Activated T-cell treated with anti-CD3 and anti-CD28 coated beads, Interleukin-2, amount 50 U/mL, for 72 hours (primary cell): ENCODE measurements at regions not wholly inside any gene's neighbourhood (a gene's known extent, or its start where the extent isn't known, plus 50 kb on each side); places are given as distances from the start of the nearest gene placed in this dataset.

Experiments
- ATAC-seq, 2 donors: fragments of 150-1000 bp; cut with Tn5 transposase; replicated peaks in 1 of 2; 2 replicates each; pipeline ENCODE4 v1.10.0; 2021; ENCODE audit warnings: moderate library complexity in 2 of 2, mild to moderate bottlenecking in 1 of 2
- DNase-seq, 2 donors: peaks; one replicate each; pipeline ENCODE4 v3.0.0; 2021 to 2022; ENCODE audit warnings: mixed read lengths in 1 of 2
- H3K27ac Mint-ChIP-seq: one replicate; pipeline ENCODE4 v1.8.0; 2022; ENCODE audit warnings: mild to moderate bottlenecking, moderate library complexity, mixed read lengths
- H3K27me3 Mint-ChIP-seq: one replicate; pipeline ENCODE4 v1.8.0; 2022; ENCODE audit warnings: low read depth, mixed read lengths
- H3K36me3 Mint-ChIP-seq, 2 donors: one replicate each; pipeline ENCODE4 v1.8.0; 2022; ENCODE audit warnings: mixed read lengths in 2 of 2, mild to moderate bottlenecking in 1 of 2; ENCODE audit not compliant: insufficient read depth in 2 of 2
- H3K4me1 Mint-ChIP-seq: one replicate; pipeline ENCODE4 v1.8.0; 2022; ENCODE audit warnings: low read depth, mixed read lengths
- H3K4me3 Mint-ChIP-seq, 2 donors: one replicate each; pipeline ENCODE4 v1.8.0; 2022; ENCODE audit warnings: mild to moderate bottlenecking in 2 of 2, mixed read lengths in 2 of 2, moderate library complexity in 2 of 2
- H3K9me3 Mint-ChIP-seq, 2 donors: one replicate each; pipeline ENCODE4 v1.8.0; 2022; ENCODE audit warnings: mixed read lengths in 2 of 2

DNA sequence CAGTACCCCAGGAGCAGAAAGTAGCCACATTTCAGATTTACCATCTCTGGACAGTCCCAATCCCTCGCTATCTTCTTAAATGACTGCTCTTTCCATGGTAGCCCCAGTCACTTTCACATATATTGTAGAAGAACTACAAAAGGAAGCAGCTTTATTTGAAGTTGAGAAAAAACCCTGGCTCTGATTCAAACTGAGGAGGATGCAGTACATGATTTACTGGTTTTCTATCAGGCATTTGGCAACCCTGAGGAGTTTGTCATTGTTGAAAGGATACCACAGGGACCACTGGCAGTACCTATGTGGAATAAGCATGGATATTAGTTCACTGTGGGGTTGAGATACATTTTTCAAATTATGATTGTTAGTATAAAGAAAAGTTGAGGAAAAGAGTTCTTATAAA lies 640.9 kb upstream of the SETBP1 start:
- no peaks in the 10 kb centered on the region for H3K4me1 Mint-ChIP-seq
- peaks cover 0 to 3% of the 10 kb centered on the region in 2 donors for H3K9me3 Mint-ChIP-seq
- H3K4me3 Mint-ChIP-seq: no peak overlapping the region
- no peaks in the 10 kb centered on the region for H3K36me3 Mint-ChIP-seq
- no peak overlapping the region for H3K27ac Mint-ChIP-seq
- H3K27me3 Mint-ChIP-seq: no peaks in the 10 kb centered on the region
- DNase-seq (no peak), ATAC-seq (no peak)

GRCh38 chr18:44041553-44041952 lies 639.1 kb upstream of the SETBP1 start:
- DNase-seq (no peak), ATAC-seq (no peak)
- no peak overlapping the region for H3K27ac Mint-ChIP-seq
- no peaks in the 10 kb centered on the region for H3K36me3 Mint-ChIP-seq
- no peaks in the 10 kb centered on the region for H3K27me3 Mint-ChIP-seq
- no peaks in the 10 kb centered on the region for H3K4me1 Mint-ChIP-seq
- H3K9me3 Mint-ChIP-seq: peaks cover 0 to 3% of the 10 kb centered on the region in 2 donors
- no peak overlapping the region for H3K4me3 Mint-ChIP-seq

DNA sequence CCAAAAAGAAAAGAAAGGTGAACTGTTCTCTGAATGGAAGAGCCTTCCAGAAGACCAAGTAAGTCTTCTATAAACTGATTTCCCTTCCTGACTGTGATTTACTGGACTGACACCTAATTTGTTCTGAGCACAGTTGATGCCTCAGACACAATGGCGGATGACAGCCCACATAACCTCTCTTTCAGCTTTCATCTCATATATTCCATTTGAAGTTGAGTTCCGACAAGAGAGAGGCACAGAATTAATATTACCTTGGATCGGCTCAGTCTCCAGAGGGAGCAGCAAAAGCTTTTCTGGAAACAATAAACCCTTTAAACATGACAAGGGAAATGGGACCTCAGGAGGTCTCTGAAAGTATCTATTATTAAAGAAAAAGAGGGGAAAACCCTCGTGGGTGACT lies 638.7 kb upstream of the SETBP1 start:
- DNase-seq (no peak), ATAC-seq (no peak)

GRCh38 chr18:44046376-44046975 lies 634.2 kb upstream of the SETBP1 start:
- no peak for DNase-seq
- H3K27ac Mint-ChIP-seq: no peak overlapping the region
- no peaks in the 10 kb centered on the region for H3K4me1 Mint-ChIP-seq
- ATAC-seq: no peak
- H3K4me3 Mint-ChIP-seq: no peak overlapping the region
- H3K27me3 Mint-ChIP-seq: no peaks in the 10 kb centered on the region
- peaks cover 0 to 2% of the 10 kb centered on the region in 2 donors for H3K9me3 Mint-ChIP-seq
- no peaks in the 10 kb centered on the region for H3K36me3 Mint-ChIP-seq

More for the DNA sequence above, 638.7 kb upstream of the SETBP1 start:
- no peaks in the 10 kb centered on the region for H3K36me3 Mint-ChIP-seq
- no peaks in the 10 kb centered on the region for H3K27me3 Mint-ChIP-seq
- peaks cover 0 to 3% of the 10 kb centered on the region in 2 donors for H3K9me3 Mint-ChIP-seq
- H3K4me1 Mint-ChIP-seq: no peaks in the 10 kb centered on the region
- H3K27ac Mint-ChIP-seq: no peak overlapping the region
- H3K4me3 Mint-ChIP-seq: no peak overlapping the region

- no peaks in the 10 kb centered on the region for H3K4me1 Mint-ChIP-seq
- H3K27me3 Mint-ChIP-seq: no peaks in the 10 kb centered on the region
- no peaks in the 10 kb centered on the region for H3K36me3 Mint-ChIP-seq
- DNase-seq: no peak
- ATAC-seq: no peak
- no peak overlapping the region for H3K4me3 Mint-ChIP-seq
- no peaks in the 10 kb centered on the region for H3K9me3 Mint-ChIP-seq
- H3K27ac Mint-ChIP-seq: no peak overlapping the region
Observed at GRCh38 chr18:44047585-44047984, 633.1 kb upstream of the SETBP1 start.

GRCh38 chr18:44048435-44048834 lies 632.3 kb upstream of the SETBP1 start:
- ATAC-seq: no peak
- H3K27ac Mint-ChIP-seq: no peak overlapping the region

DNA sequence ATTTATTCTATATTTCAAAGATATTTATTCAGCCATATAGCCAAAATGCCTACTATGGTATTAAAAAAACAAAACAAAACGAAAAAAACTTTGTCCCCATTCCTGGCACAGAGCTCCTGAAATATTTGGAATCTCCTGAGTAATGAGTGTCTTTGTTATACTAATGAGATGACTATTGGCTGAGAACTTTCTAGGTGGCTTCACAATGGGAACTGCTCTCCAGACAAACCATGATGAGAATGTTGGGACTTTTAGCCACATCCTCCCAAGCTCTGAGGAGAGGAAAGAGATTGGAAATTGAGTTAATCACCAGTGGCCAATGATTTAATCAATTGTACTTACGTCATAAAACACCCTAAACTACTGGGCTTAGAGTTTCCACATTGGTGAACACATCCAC lies 631.8 kb upstream of the SETBP1 start:
- ATAC-seq: no peak
- Mint-ChIP-seq H3K9me3 (no peaks in the 10 kb centered on the region), H3K36me3 (no peaks in the 10 kb centered on the region), H3K27ac (no peak overlapping the region), H3K4me1 (no peaks in the 10 kb centered on the region), H3K4me3 (no peak overlapping the region), H3K27me3 (no peaks in the 10 kb centered on the region)
- no peak for DNase-seq

More at GRCh38 chr18:44048435-44048834, 632.3 kb upstream of the SETBP1 start:
- Mint-ChIP-seq H3K9me3 (no peaks in the 10 kb centered on the region), H3K36me3 (no peaks in the 10 kb centered on the region), H3K4me3 (no peak overlapping the region), H3K27me3 (no peaks in the 10 kb centered on the region), H3K4me1 (no peaks in the 10 kb centered on the region)
- DNase-seq: no peak

DNA sequence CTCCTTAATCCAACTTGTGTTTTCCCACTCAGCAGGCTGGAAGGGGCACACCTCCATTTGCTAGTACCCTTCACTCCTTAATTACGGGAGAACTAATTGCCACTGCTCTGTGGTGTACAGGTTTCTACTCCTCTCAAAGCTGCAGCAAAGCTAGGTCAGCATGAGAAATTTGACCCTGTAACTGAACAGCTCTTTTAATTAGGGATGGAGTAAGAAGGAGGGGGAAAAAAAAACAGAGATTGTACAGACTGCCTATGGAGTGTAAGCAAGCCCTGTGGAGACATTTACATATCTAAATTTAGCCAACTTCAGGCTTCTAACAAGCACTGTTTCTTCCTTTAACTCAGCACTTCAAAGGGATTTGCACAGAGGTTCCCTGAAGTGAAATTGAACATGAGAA lies 629.7 kb upstream of the SETBP1 start:
- H3K4me1 Mint-ChIP-seq: no peaks in the 10 kb centered on the region
- DNase-seq: no peak
- no peaks in the 10 kb centered on the region for H3K36me3 Mint-ChIP-seq
- no peaks in the 10 kb centered on the region for H3K27me3 Mint-ChIP-seq
- H3K4me3 Mint-ChIP-seq: no peak overlapping the region
- no peak overlapping the region for H3K27ac Mint-ChIP-seq
- no peaks in the 10 kb centered on the region for H3K9me3 Mint-ChIP-seq
- no peak for ATAC-seq

DNA sequence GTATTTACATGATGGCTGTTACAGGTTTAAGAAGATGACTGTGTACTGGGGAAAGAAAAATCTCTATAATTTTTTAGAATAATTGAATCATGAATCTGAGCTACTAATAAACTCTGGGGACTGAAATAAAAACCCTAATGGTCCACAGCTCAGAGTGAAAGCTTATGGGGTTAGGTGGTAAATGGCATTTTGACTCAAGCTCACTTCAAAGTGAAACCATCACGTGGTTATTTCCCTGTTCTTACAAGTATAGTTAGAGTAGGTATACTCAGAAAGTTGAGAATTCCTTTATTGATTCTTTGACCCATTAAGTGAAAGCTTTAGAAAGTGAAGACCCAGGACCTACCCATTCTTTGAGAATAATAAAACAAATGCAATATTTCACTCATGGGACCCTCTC lies 626.2 kb upstream of the SETBP1 start:
- Mint-ChIP-seq H3K4me1 (no peaks in the 10 kb centered on the region), H3K9me3 (peaks cover 0 to 1% of the 10 kb centered on the region in 2 donors), H3K27me3 (no peaks in the 10 kb centered on the region), H3K4me3 (no peak overlapping the region), H3K36me3 (no peaks in the 10 kb centered on the region), H3K27ac (no peak overlapping the region)
- ATAC-seq: no peak
- DNase-seq: no peak

GRCh38 chr18:44060197-44060596 lies 620.5 kb upstream of the SETBP1 start:
- Mint-ChIP-seq H3K27ac (no peak overlapping the region), H3K4me3 (no peak overlapping the region), H3K4me1 (no peaks in the 10 kb centered on the region), H3K9me3 (peaks cover 0 to 1% of the 10 kb centered on the region in 2 donors), H3K36me3 (no peaks in the 10 kb centered on the region), H3K27me3 (no peaks in the 10 kb centered on the region)
- no peak for DNase-seq
- no peak for ATAC-seq

GRCh38 chr18:44061438-44061837 lies 619.2 kb upstream of the SETBP1 start:
- Mint-ChIP-seq H3K4me3 (no peak overlapping the region), H3K4me1 (no peaks in the 10 kb centered on the region), H3K9me3 (peaks cover 0 to 1% of the 10 kb centered on the region in 2 donors), H3K27ac (no peak overlapping the region), H3K27me3 (no peaks in the 10 kb centered on the region), H3K36me3 (no peaks in the 10 kb centered on the region)
- DNase-seq (no peak), ATAC-seq (no peak)

DNA sequence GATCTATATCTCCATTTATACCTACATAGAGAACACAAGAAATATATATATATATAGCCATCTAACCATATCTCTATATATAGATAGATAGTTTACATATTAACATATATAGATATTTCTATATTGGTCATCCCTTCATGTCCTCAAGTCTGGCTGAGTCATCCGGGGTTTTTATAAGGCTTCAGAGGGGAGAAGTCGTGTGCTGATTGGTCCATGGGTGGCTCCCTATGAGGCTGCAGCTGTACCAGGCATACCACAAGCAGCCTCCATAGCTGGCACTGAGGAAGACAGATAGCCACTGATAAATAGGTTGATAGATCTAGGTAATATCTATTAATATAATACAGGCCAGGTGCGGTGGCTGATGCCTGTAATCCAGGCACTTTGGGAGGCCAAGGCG lies 618.3 kb upstream of the SETBP1 start:
- no peaks in the 10 kb centered on the region for H3K4me1 Mint-ChIP-seq
- H3K27ac Mint-ChIP-seq: no peak overlapping the region
- ATAC-seq (no peak), DNase-seq (no peak)
- H3K36me3 Mint-ChIP-seq: no peaks in the 10 kb centered on the region
- H3K27me3 Mint-ChIP-seq: no peaks in the 10 kb centered on the region
- H3K4me3 Mint-ChIP-seq: no peak overlapping the region
- H3K9me3 Mint-ChIP-seq: no peaks in the 10 kb centered on the region

DNA sequence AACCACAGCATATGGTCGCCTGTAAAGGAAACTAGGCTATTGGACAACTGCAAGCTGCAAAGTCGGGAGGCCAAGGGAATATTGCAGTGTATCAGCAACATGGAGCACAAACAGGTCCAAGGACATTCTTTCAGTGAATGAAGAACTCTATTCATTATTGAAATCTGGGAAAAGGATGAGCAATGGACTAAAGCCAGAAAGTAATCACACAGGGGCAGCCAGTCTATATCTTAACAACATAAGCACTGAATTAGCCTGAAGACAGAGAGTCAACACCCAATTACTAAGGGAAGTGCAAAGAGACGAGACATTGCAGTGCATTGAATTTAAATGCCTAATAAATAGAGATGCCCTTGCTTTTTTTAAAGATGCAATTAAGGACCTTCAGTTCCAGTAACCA lies 615.5 kb upstream of the SETBP1 start:
- Mint-ChIP-seq H3K27me3 (no peaks in the 10 kb centered on the region), H3K4me3 (no peak overlapping the region), H3K9me3 (no peaks in the 10 kb centered on the region), H3K36me3 (no peaks in the 10 kb centered on the region), H3K27ac (no peak overlapping the region), H3K4me1 (no peaks in the 10 kb centered on the region)
- no peak for DNase-seq
- ATAC-seq: no peak

DNA sequence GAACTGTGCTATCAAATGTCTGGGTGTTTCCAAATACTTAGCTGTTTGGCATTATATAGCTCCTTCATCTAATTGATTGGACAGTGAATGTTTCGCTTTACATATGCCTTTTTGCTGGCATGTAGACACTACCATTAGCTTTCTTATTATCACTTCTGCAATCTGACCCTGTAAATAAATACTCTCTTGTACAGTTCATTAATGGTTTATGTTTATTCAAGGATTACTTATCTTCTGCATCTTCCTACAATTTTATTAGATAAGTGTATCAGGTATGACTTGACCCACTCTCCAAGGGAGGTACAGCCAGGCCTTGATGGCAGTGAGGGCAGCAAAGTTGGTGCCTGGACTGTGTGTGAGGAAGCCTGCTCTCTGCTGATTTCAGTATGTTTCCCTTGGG lies 614.1 kb upstream of the SETBP1 start:
- no peak for DNase-seq
- no peaks in the 10 kb centered on the region for H3K27me3 Mint-ChIP-seq

More for the DNA sequence above, 614.1 kb upstream of the SETBP1 start:
- Mint-ChIP-seq H3K4me1 (no peaks in the 10 kb centered on the region), H3K4me3 (no peak overlapping the region), H3K9me3 (no peaks in the 10 kb centered on the region), H3K36me3 (no peaks in the 10 kb centered on the region), H3K27ac (no peak overlapping the region)
- no peak for ATAC-seq
